ENCODE measurements at regions not wholly inside any gene's neighbourhood (a gene's known extent, or its start where the extent isn't known, plus 50 kb on each side); places are given as distances from the start of the nearest gene placed in this dataset.

- DNase-seq, result no peak
Measured at GRCh38 chr7:85475476-85475875, 288.6 kb upstream of the SEMA3D start.

- DNase-seq, result no peak
Measured at GRCh38 chr7:85475071-85475470, 288.2 kb upstream of the SEMA3D start.

GRCh38 chr7:85474234-85474633, 287.4 kb upstream of the SEMA3D start:
- no peak for DNase-seq

GRCh38 chr7:85471740-85472139, 284.9 kb upstream of the SEMA3D start:
- no peak for DNase-seq

- no peak for DNase-seq
Measured at GRCh38 chr7:85471307-85471706, 284.5 kb upstream of the SEMA3D start.

GRCh38 chr7:85469446-85470010, 282.7 kb upstream of the SEMA3D start:
- no peak for DNase-seq

GRCh38 chr7:85464042-85464651, 277.3 kb upstream of the SEMA3D start:
- DNase-seq, result no peak

GRCh38 chr7:85462671-85463070, 275.8 kb upstream of the SEMA3D start:
- no peak for DNase-seq

- no peak for DNase-seq
Measured at GRCh38 chr7:85457911-85458310, 271.1 kb upstream of the SEMA3D start.

GRCh38 chr7:85456254-85456653, 269.4 kb upstream of the SEMA3D start:
- DNase-seq, result no peak

GRCh38 chr7:85454904-85455303, 268.0 kb upstream of the SEMA3D start:
- DNase-seq, result no peak

GRCh38 chr7:85452674-85453073, 265.8 kb upstream of the SEMA3D start:
- no peak for DNase-seq

- no peak for DNase-seq
Measured at GRCh38 chr7:85449478-85449877, 262.6 kb upstream of the SEMA3D start.

GRCh38 chr7:85447004-85447403, 260.1 kb upstream of the SEMA3D start:
- DNase-seq, result no peak

- DNase-seq, result no peak
Measured at GRCh38 chr7:85426487-85426960, 239.7 kb upstream of the SEMA3D start.

- no peak for DNase-seq
Measured at GRCh38 chr7:85424298-85424697, 237.4 kb upstream of the SEMA3D start.

GRCh38 chr7:85423209-85423895, 236.5 kb upstream of the SEMA3D start:
- DNase-seq, result no peak

GRCh38 chr7:85415743-85416142, 228.9 kb upstream of the SEMA3D start:
- DNase-seq, result no peak

GRCh38 chr7:85413718-85414117, 226.9 kb upstream of the SEMA3D start:
- DNase-seq, result no peak

- DNase-seq, result no peak
Measured at GRCh38 chr7:85412912-85413311, 226.1 kb upstream of the SEMA3D start.

- no peak for DNase-seq
Measured at GRCh38 chr7:85407391-85407790, 220.5 kb upstream of the SEMA3D start.

GRCh38 chr7:85405016-85405902, 218.4 kb upstream of the SEMA3D start:
- DNase-seq, result no peak

- DNase-seq, result no peak
Measured at GRCh38 chr7:85396676-85397075, 209.8 kb upstream of the SEMA3D start.
